Lung (tissue), 11 donors: ENCODE measurements at regions not wholly inside any gene's neighbourhood (a gene's known extent, or its start where the extent isn't known, plus 50 kb on each side); places are given as distances from the start of the nearest gene placed in this dataset.

Experiments used
- ATAC-seq: fragments of 200-7000 bp; cut with Tn5 transposase; one replicate; pipeline ENCODE4 v1.9.1; 2020; ENCODE audit warnings: moderate number of reproducible peaks; ENCODE audit not compliant: insufficient read depth, low FRiP score
- DNase-seq, 3 donors: peaks; one replicate each; pipeline ENCODE4 v3.0.0-alpha.2; 2013 to 2017
- H3K27ac ChIP-seq, 2 donors: one replicate each; pipeline ENCODE4 v1.5.1; 2013; ENCODE audit warnings: mild to moderate bottlenecking in 2 of 2, moderate library complexity in 2 of 2, control low read depth in 1 of 2, inconsistent platforms in 1 of 2, low read depth in 1 of 2, low read length in 1 of 2
- H3K27me3 ChIP-seq, 3 donors: one replicate each; pipeline ENCODE4 v1.5.1; 2013; ENCODE audit warnings: low read length in 2 of 3; ENCODE audit not compliant: control insufficient read depth in 3 of 3, insufficient read depth in 3 of 3
- H3K36me3 ChIP-seq, 4 donors: one replicate each; pipeline ENCODE4 v1.5.1; 2013; ENCODE audit warnings: low read length in 4 of 4, mild to moderate bottlenecking in 1 of 4, moderate library complexity in 1 of 4; ENCODE audit not compliant: control insufficient read depth in 4 of 4, insufficient read depth in 4 of 4
- H3K4me1 ChIP-seq, 5 donors: one replicate each; pipeline ENCODE4 v1.5.1; 2013; ENCODE audit warnings: low read length in 5 of 5, mild to moderate bottlenecking in 2 of 5, moderate library complexity in 1 of 5; ENCODE audit not compliant: control insufficient read depth in 5 of 5, insufficient read depth in 5 of 5
- H3K4me3 ChIP-seq: one replicate; pipeline ENCODE4 v1.5.1; 2013; ENCODE audit warnings: mild to moderate bottlenecking, control low read depth, moderate library complexity
- H3K9ac ChIP-seq, 2 donors: one replicate each; pipeline ENCODE4 v1.5.1; 2013; ENCODE audit warnings: low read length in 2 of 2, control low read depth in 1 of 2; ENCODE audit not compliant: insufficient read depth in 1 of 2
- H3K9me3 ChIP-seq, 4 donors: one replicate each; pipeline ENCODE4 v1.5.1; 2013; ENCODE audit warnings: low read length in 3 of 4, mild to moderate bottlenecking in 1 of 4, moderate library complexity in 1 of 4; ENCODE audit not compliant: control insufficient read depth in 4 of 4, insufficient read depth in 3 of 4
- CTCF ChIP-seq: IDR thresholded peaks from 2 replicates; pipeline ENCODE4 v1.5.1; 2012; ENCODE audit warnings: mild to moderate bottlenecking; ENCODE audit errors: control extremely low read depth, extremely low read depth
- WGBS, 2 donors: extraction: QIAGEN DNeasy Blood & Tissue Kit; methylation state at CpG; one replicate each; pipeline ENCODE4 v1.1.7; 2013; 5-methylcytosine and 5-hydroxymethylcytosine counted together
- donor health status: control.
- donor health status: control.
- donor health status: Bipolar disorder and iron deficiency.
- donor health status: healthy.
- donor health status: DM: yes; HTN: yes; CAD: no.

GRCh38 chr11:38672445-38672844 is 2074.4 kb upstream of the RAG2 start:
- H3K9ac ChIP-seq: no peak overlapping the region
- DNase-seq (no peak), ATAC-seq (no peak)
- TF ChIP-seq CTCF: no peak
- H3K4me1 ChIP-seq: no peaks in the 10 kb centered on the region
- H3K9me3 ChIP-seq: peaks cover 0 to 3% (median 0%) of the 10 kb centered on the region in 4 donors
- no peaks in the 10 kb centered on the region for H3K36me3 ChIP-seq
- no peak overlapping the region for H3K4me3 ChIP-seq
- no peaks in the 10 kb centered on the region for H3K27me3 ChIP-seq
- H3K27ac ChIP-seq: no peak overlapping the region

GRCh38 chr11:38667359-38667758 is 2069.3 kb upstream of the RAG2 start:
- Histone ChIP-seq H3K27me3 (no peaks in the 10 kb centered on the region), H3K9ac (no peak overlapping the region), H3K36me3 (no peaks in the 10 kb centered on the region), H3K9me3 (peaks cover 0 to 2% (median 0%) of the 10 kb centered on the region in 4 donors), H3K27ac (no peak overlapping the region), H3K4me1 (no peaks in the 10 kb centered on the region), H3K4me3 (no peak overlapping the region)
- ATAC-seq: no peak
- TF ChIP-seq CTCF: no peak
- no peak for DNase-seq
- 92 to 95% methylated on average over 10 of the region's 10 CpGs for WGBS, 2 donors

- Histone ChIP-seq H3K4me3 (no peak overlapping the region), H3K4me1 (no peaks in the 10 kb centered on the region), H3K27ac (no peak overlapping the region), H3K36me3 (no peaks in the 10 kb centered on the region), H3K9ac (no peak overlapping the region), H3K9me3 (no peaks in the 10 kb centered on the region), H3K27me3 (peaks cover 0 to 4% (median 0%) of the 10 kb centered on the region in 3 donors)
- TF ChIP-seq CTCF: no peak
- ATAC-seq (no peak), DNase-seq (no peak)
- WGBS, 2 donors: 58 to 68% methylated on average over 3 of the region's 3 CpGs
Measured at GRCh38 chr11:38648604-38649003, 2050.6 kb upstream of the RAG2 start.

GRCh38 chr11:38646382-38646781 is 2048.3 kb upstream of the RAG2 start:
- no peak overlapping the region for H3K27ac ChIP-seq
- TF ChIP-seq CTCF: no peak
- ATAC-seq (no peak), DNase-seq (no peak)
- peaks cover 0 to 4% (median 0%) of the 10 kb centered on the region in 3 donors for H3K27me3 ChIP-seq
- H3K4me1 ChIP-seq: no peaks in the 10 kb centered on the region
- peaks cover 0 to 10% (median 2%) of the 10 kb centered on the region in 4 donors for H3K9me3 ChIP-seq
- no peak overlapping the region for H3K4me3 ChIP-seq
- WGBS, 2 donors: 80 to 88% methylated on average over 3 of the region's 3 CpGs
- no peaks in the 10 kb centered on the region for H3K36me3 ChIP-seq
- H3K9ac ChIP-seq: no peak overlapping the region
